HCT116 (cell line): ENCODE measurements at regions not wholly inside any gene's neighbourhood (a gene's known extent, or its start where the extent isn't known, plus 50 kb on each side); places are given as distances from the start of the nearest gene placed in this dataset.

Experiments
- ATAC-seq: fragments of 200-7000 bp; cut with Tn5 transposase; 2 replicates; pipeline ENCODE4 v1.9.1; 2020; ENCODE audit warnings: mild to moderate bottlenecking, moderate library complexity
- BruUV-seq: library from RNA; stranded (reverse); fragments of 400-500 nt; replicated peaks from 2 replicates; lab custom pipeline; 2021; lab: Mats Ljungman, UMichigan
- CTCF ChIA-PET: fragments of 300-600 bp; sonication (Branson Sonifier 250); formaldehyde crosslinking; loops from one replicate; lab custom pipeline; 2021; ENCODE audit warnings: antibody characterized with exemption; lab: Charles Lee
- POLR2A ChIA-PET: fragments of 300-600, 350-600 bp; sonication (Branson Sonifier 250); formaldehyde crosslinking; loops from one replicate; lab custom pipeline; 2021; ENCODE audit warnings: antibody characterized with exemption; lab: Charles Lee
- RAD21 ChIA-PET, 2 experiments: fragments of 300-600 bp; sonication (Branson Sonifier 250); formaldehyde crosslinking; loops; one replicate each; lab custom pipeline; 2023; ENCODE audit warnings: low total read pairs in 2 of 2; ENCODE audit not compliant: uncharacterized antibody in 2 of 2, unreplicated experiment in 2 of 2, low non-redundant PET in 1 of 2; lab: Charles Lee
- DNase-seq: peaks from one replicate; pipeline ENCODE4 v3.0.0-alpha.2; 2010; ENCODE audit warnings: low read depth, low spot score
- H2AFZ ChIP-seq: fragments of 200-600 bp; shearing (Covaris generic), sonication (generic); 2 replicates; pipeline ENCODE4 v1.6.1; 2017; ENCODE audit warnings: low read depth, mixed run types, mixed read lengths, antibody characterized with exemption, low read length; ENCODE audit not compliant: poor library complexity, severe bottlenecking
- H3K27ac ChIP-seq: 2 replicates; pipeline ENCODE4 v1.5.1; 2012; ENCODE audit warnings: low read depth, low read length
- H3K27me3 ChIP-seq: fragments of 200-600 bp; sonication (generic); 2 replicates; pipeline ENCODE4 v1.6.1; 2016; ENCODE audit warnings: mixed run types, low read length, mixed read lengths; ENCODE audit not compliant: insufficient read depth
- H3K36me3 ChIP-seq, 2 experiments: fragments of 200-500 bp in 1 of 2; fragments of 200-600 bp in 1 of 2; sonication (Bioruptor generic) in 1 of 2; sonication (generic) in 1 of 2; 2 replicates each; pipeline versions ENCODE4 v1.5.1 to v1.6.1; 2014 to 2016; ENCODE audit warnings: low read length in 2 of 2, inconsistent platforms in 1 of 2, mixed read lengths in 1 of 2, mixed run types in 1 of 2; ENCODE audit not compliant: insufficient read depth in 2 of 2, control insufficient read depth in 1 of 2
- H3K4me1 ChIP-seq, 2 experiments: fragments of 200-600 bp in 1 of 2; sonication (generic) in 1 of 2; 2 replicates each; pipeline versions ENCODE4 v1.5.1 to v1.6.1; 2012 to 2017; ENCODE audit warnings: low read length in 2 of 2, inconsistent platforms in 1 of 2, mild to moderate bottlenecking in 1 of 2, mixed read lengths in 1 of 2, mixed run types in 1 of 2, moderate library complexity in 1 of 2; ENCODE audit not compliant: insufficient read depth in 2 of 2, control insufficient read depth in 1 of 2
- H3K4me2 ChIP-seq: fragments of 200-600 bp; sonication (generic); 2 replicates; pipeline ENCODE4 v1.6.1; 2017; ENCODE audit warnings: mixed run types, low read length, mixed read lengths
- H3K4me3 ChIP-seq, 2 experiments: fragments of 200-600 bp in 1 of 2; sonication (generic) in 1 of 2; replicated peaks in 1 of 2; 2 replicates each; pipeline ENCODE4 v1.5.1; 2011 to 2016; ENCODE audit warnings: low read length in 2 of 2, control low read depth in 1 of 2, low read depth in 1 of 2, mild to moderate bottlenecking in 1 of 2, mixed read lengths in 1 of 2, mixed run types in 1 of 2
- H3K79me2 ChIP-seq: fragments of 200-600 bp; sonication (generic); 2 replicates; pipeline ENCODE4 v1.6.1; 2017; ENCODE audit warnings: mild to moderate bottlenecking, mixed run types, low read length, moderate library complexity, mixed read lengths; ENCODE audit not compliant: insufficient read depth
- H3K9ac ChIP-seq: fragments of 200-600 bp; sonication (generic); 2 replicates; pipeline ENCODE4 v1.6.1; 2016; ENCODE audit warnings: low read length, mixed read lengths
- H3K9me2 ChIP-seq: fragments of 200-600 bp; sonication (generic), shearing (Covaris generic); 2 replicates; pipeline ENCODE4 v1.6.1; 2017; ENCODE audit warnings: mixed run types, mild to moderate bottlenecking, moderate library complexity; ENCODE audit not compliant: insufficient read depth
- H3K9me3 ChIP-seq, 2 experiments: fragments of 200-500 bp in 1 of 2; fragments of 200-600 bp in 1 of 2; sonication (Bioruptor generic) in 1 of 2; sonication (generic) in 1 of 2; 2 replicates each; pipeline ENCODE4 v1.6.1; 2014 to 2017; ENCODE audit warnings: low read length in 2 of 2, mixed read lengths in 2 of 2, inconsistent platforms in 1 of 2, low read depth in 1 of 2, mild to moderate bottlenecking in 1 of 2, mixed run types in 1 of 2, moderate library complexity in 1 of 2; ENCODE audit not compliant: control insufficient read depth in 1 of 2, insufficient read depth in 1 of 2
- H4K20me1 ChIP-seq: fragments of 200-600 bp; sonication (generic), shearing (Covaris generic); 2 replicates; pipeline ENCODE4 v1.6.1; 2017; ENCODE audit warnings: mixed run types, mild to moderate bottlenecking, moderate library complexity; ENCODE audit not compliant: insufficient read depth
- CBX3 ChIP-seq: IDR thresholded peaks from 2 replicates; pipeline ENCODE4 v1.6.1; 2012; ENCODE audit warnings: low read depth
- EZH2 ChIP-seq: fragments of 200-600 bp; sonication (generic); IDR thresholded peaks from 2 replicates; pipeline ENCODE4 v1.6.1; 2017; ENCODE audit warnings: antibody characterized with exemption, mixed run types
- FOSL1 ChIP-seq: IDR thresholded peaks from 2 replicates; pipeline ENCODE4 v1.6.1; 2012; ENCODE audit warnings: low read depth
- JUND ChIP-seq: IDR thresholded peaks from 2 replicates; pipeline ENCODE4 v1.6.1; 2012
- RAD21 ChIP-seq: IDR thresholded peaks from 2 replicates; pipeline ENCODE4 v1.6.1; 2012; ENCODE audit warnings: low read depth, mild to moderate bottlenecking
- SIN3A ChIP-seq: IDR thresholded peaks from 2 replicates; pipeline ENCODE4 v1.6.1; 2012; ENCODE audit warnings: low read depth
- TCF7L2 ChIP-seq: IDR thresholded peaks from 2 replicates; pipeline ENCODE4 v1.7.0; 2011; ENCODE audit warnings: borderline replicate concordance, inconsistent platforms; ENCODE audit not compliant: insufficient read depth, insufficient read length; ENCODE audit errors: extremely low read depth
- intact Hi-C: fragments of 100-400 bp; cut with micrococcal nuclease; formaldehyde crosslinking; loops from 2 replicates; pipeline ENCODE4 v1.10.0; 2022
- TF ChIP-seq, protein P1 (sequence below), 3 experiments: fragments of 200-600 bp in 1 of 3; sonication (generic) in 1 of 3; IDR thresholded peaks in 2 of 3; conservative IDR thresholded peaks in 1 of 3; 2 replicates each; pipeline ENCODE4 v1.5.1; 2012 to 2017; ENCODE audit warnings: low read depth in 2 of 3, low read length in 2 of 3, antibody characterized with exemption in 1 of 3, borderline replicate concordance in 1 of 3, control low read depth in 1 of 3, mild to moderate bottlenecking in 1 of 3, mixed read lengths in 1 of 3, mixed run types in 1 of 3, moderate library complexity in 1 of 3; ENCODE audit not compliant: insufficient read depth in 1 of 3
- TF ChIP-seq, protein P2 (sequence below): IDR thresholded peaks from 2 replicates; pipeline ENCODE4 v1.6.1; 2012

DNA sequence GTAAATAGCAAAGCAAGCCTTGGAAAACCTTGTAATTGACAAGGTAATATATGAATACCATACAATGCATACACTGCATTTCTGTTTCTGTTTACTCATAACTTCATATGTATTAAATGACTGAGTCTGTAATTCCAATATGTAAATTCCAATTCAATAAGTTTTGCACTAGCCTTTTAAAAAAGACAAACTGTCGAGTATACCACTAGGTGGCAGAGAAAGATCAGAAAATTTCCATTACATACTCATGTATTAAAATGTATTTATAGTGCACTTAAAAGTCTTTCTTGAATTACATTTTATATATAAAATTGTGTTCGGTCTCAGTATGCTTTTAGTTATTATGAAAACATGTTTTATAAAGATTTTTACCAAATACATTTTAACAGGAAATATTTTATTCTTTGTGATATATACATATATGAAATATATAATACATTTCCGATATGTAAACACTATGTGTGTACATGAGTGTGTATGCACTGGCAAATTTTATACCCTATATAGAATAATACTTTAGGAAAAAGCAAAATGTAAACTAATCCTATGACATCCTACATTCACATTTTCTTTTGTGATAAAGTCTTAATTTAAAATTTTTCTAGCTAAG is 216.8 kb downstream of the VGLL3 start:
- RAD21 ChIA-PET: no interaction called here
- Histone ChIP-seq H3K4me3 (no peak overlapping the region), H3K79me2 (no peaks in the 10 kb centered on the region), H3K36me3 (no peaks in the 10 kb centered on the region), H4K20me1 (no peaks in the 10 kb centered on the region), H3K4me1 (no peaks in the 10 kb centered on the region), H3K9me3 (no peaks in the 10 kb centered on the region), H3K9ac (no peak overlapping the region), H3K9me2 (no peaks in the 10 kb centered on the region), H2AFZ (no peak overlapping the region), H3K27me3 (no peaks in the 10 kb centered on the region), H3K27ac (no peak overlapping the region), H3K4me2 (no peak overlapping the region)
- no TSS peak for BruUV-seq
- ATAC-seq: no peak
- CTCF ChIA-PET: interaction anchor here (0.9 to 1.5 kb wide), 2 partner anchors 308 to 1231 kb away, joined by 3 to 6 read pairs; no protein-coding TSS in a partner anchor
- intact Hi-C loops: loop anchor here (1.0 to 2.0 kb wide), 3 partner anchors 309 to 1229 kb away; no protein-coding TSS in a partner anchor
- TF ChIP-seq EZH2: no peak
- no peak for TF ChIP-seq JUND
- peak; percentile 45; the same call in 1 of the 2 replicates for TF ChIP-seq RAD21
- no peak for TF ChIP-seq FOSL1
- TF ChIP-seq, protein P1, sequence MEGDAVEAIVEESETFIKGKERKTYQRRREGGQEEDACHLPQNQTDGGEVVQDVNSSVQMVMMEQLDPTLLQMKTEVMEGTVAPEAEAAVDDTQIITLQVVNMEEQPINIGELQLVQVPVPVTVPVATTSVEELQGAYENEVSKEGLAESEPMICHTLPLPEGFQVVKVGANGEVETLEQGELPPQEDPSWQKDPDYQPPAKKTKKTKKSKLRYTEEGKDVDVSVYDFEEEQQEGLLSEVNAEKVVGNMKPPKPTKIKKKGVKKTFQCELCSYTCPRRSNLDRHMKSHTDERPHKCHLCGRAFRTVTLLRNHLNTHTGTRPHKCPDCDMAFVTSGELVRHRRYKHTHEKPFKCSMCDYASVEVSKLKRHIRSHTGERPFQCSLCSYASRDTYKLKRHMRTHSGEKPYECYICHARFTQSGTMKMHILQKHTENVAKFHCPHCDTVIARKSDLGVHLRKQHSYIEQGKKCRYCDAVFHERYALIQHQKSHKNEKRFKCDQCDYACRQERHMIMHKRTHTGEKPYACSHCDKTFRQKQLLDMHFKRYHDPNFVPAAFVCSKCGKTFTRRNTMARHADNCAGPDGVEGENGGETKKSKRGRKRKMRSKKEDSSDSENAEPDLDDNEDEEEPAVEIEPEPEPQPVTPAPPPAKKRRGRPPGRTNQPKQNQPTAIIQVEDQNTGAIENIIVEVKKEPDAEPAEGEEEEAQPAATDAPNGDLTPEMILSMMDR (IDR thresholded peaks at IDR 0.05 in 2 of 3, conservative IDR thresholded peaks at IDR 0.05 in 1 of 3; ENCODE audit: borderline replicate concordance in 1 of 3, insufficient read depth in 1 of 3, low read depth in 2 of 3, low read length in 2 of 3): peak; percentile 20 to 54 (median 29); a peak in 3 of 6 replicates
- no peak for TF ChIP-seq CBX3
- TF ChIP-seq SIN3A: no peak
- no peak for TF ChIP-seq TCF7L2
- TF ChIP-seq, protein P2, sequence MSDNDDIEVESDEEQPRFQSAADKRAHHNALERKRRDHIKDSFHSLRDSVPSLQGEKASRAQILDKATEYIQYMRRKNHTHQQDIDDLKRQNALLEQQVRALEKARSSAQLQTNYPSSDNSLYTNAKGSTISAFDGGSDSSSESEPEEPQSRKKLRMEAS: no peak
- no peak for DNase-seq
- POLR2A ChIA-PET: no interaction called here
